Spinal cord (tissue), 9 donors: ENCODE measurements at regions not wholly inside any gene's neighbourhood (a gene's known extent, or its start where the extent isn't known, plus 50 kb on each side); places are given as distances from the start of the nearest gene placed in this dataset.
"Not testable (repeated sequence)": the region's sequence is repeated elsewhere in the genome, so short reads cannot be mapped to it uniquely, and the experiment has no call there.

ENCODE experiments used
- DNase-seq, 6 donors: peaks; one replicate each; pipeline versions ENCODE4 v3.0.0 to v3.0.0-alpha.2; 2013 to 2015; ENCODE audit warnings: low spot score in 6 of 6, low read depth in 4 of 6
- H3K27ac ChIP-seq: one replicate; pipeline ENCODE4 v1.5.1; 2013; ENCODE audit warnings: low read depth, low read length, control low read depth
- H3K27me3 ChIP-seq: one replicate; pipeline ENCODE4 v1.6.1; 2013; ENCODE audit warnings: low read length; ENCODE audit not compliant: control insufficient read depth, insufficient read depth
- H3K36me3 ChIP-seq: one replicate; pipeline ENCODE4 v1.6.1; 2013; ENCODE audit warnings: low read length; ENCODE audit not compliant: control insufficient read depth, insufficient read depth
- H3K4me1 ChIP-seq: one replicate; pipeline ENCODE4 v1.6.1; 2013; ENCODE audit warnings: low read length; ENCODE audit not compliant: control insufficient read depth, insufficient read depth
- H3K4me3 ChIP-seq: one replicate; pipeline ENCODE4 v1.5.1; 2013; ENCODE audit warnings: low read depth, low read length, control low read depth
- H3K9me3 ChIP-seq: one replicate; pipeline ENCODE4 v1.6.1; 2013; ENCODE audit warnings: low read length; ENCODE audit not compliant: control insufficient read depth, insufficient read depth
- WGBS: methylation state at CpG from one replicate; pipeline ENCODE4 v1.1.5; 2013; ENCODE audit warnings: missing lambda C conversion rate; ENCODE audit not compliant: insufficient coverage; 5-methylcytosine and 5-hydroxymethylcytosine counted together
- donor health status: healthy.

- 90% methylated on average over 2 of the region's 3 CpGs for WGBS
- H3K27me3 ChIP-seq, H3K9me3 ChIP-seq, H3K4me3 ChIP-seq, H3K36me3 ChIP-seq, DNase-seq, H3K4me1 ChIP-seq, H3K27ac ChIP-seq: not testable (repeated sequence)
Observed at GRCh38 chr9:81013191-81013590, 676.2 kb downstream of the TLE1 start.

GRCh38 chr9:81002906-81003305, 686.4 kb downstream of the TLE1 start:
- Histone ChIP-seq H3K36me3 (no peaks in the 10 kb centered on the region), H3K27me3 (no peaks in the 10 kb centered on the region), H3K4me3 (no peak overlapping the region), H3K9me3 (no peaks in the 10 kb centered on the region), H3K27ac (no peak overlapping the region), H3K4me1 (no peaks in the 10 kb centered on the region)
- DNase-seq: no peak

GRCh38 chr9:81002242-81002641, 687.1 kb downstream of the TLE1 start:
- 87% methylated on average over 3 of the region's 3 CpGs for WGBS
- H3K4me3 ChIP-seq: no peak overlapping the region
- no peak for DNase-seq
- H3K9me3 ChIP-seq: no peaks in the 10 kb centered on the region
- no peaks in the 10 kb centered on the region for H3K27me3 ChIP-seq
- no peak overlapping the region for H3K27ac ChIP-seq
- no peaks in the 10 kb centered on the region for H3K4me1 ChIP-seq
- H3K36me3 ChIP-seq: no peaks in the 10 kb centered on the region

GRCh38 chr9:80995759-80996158, 693.6 kb downstream of the TLE1 start:
- no peak for DNase-seq
- H3K27me3 ChIP-seq: no peaks in the 10 kb centered on the region
- no peak overlapping the region for H3K4me3 ChIP-seq
- H3K9me3 ChIP-seq: no peaks in the 10 kb centered on the region
- no CpG with 5 or more reads among the region's 4 CpGs for WGBS
- H3K36me3 ChIP-seq: no peaks in the 10 kb centered on the region
- H3K4me1 ChIP-seq: no peaks in the 10 kb centered on the region
- H3K27ac ChIP-seq: no peak overlapping the region

- DNase-seq: no peak
- Histone ChIP-seq H3K27me3 (no peaks in the 10 kb centered on the region), H3K4me3 (no peak overlapping the region), H3K27ac (no peak overlapping the region), H3K36me3 (no peaks in the 10 kb centered on the region), H3K9me3 (no peaks in the 10 kb centered on the region), H3K4me1 (no peaks in the 10 kb centered on the region)
- WGBS: no CpG with 5 or more reads among the region's 4 CpGs
Observed at GRCh38 chr9:80994892-80995291, 694.5 kb downstream of the TLE1 start.

GRCh38 chr9:80985595-80985994, 703.8 kb downstream of the TLE1 start:
- H3K4me1 ChIP-seq, H3K27ac ChIP-seq, DNase-seq, H3K36me3 ChIP-seq, H3K9me3 ChIP-seq, H3K4me3 ChIP-seq, H3K27me3 ChIP-seq: not testable (repeated sequence)
- no CpG with 5 or more reads among the region's 10 CpGs for WGBS

- no peaks in the 10 kb centered on the region for H3K4me1 ChIP-seq
Observed at GRCh38 chr9:80976403-80976802, 712.9 kb downstream of the TLE1 start.

GRCh38 chr9:80970377-80970776, 719.0 kb downstream of the TLE1 start:
- not testable (repeated sequence) for H3K4me3 ChIP-seq, H3K27ac ChIP-seq
- WGBS: 100% methylated on average over 2 of the region's 2 CpGs

More at GRCh38 chr9:80976403-80976802, 712.9 kb downstream of the TLE1 start:
- Histone ChIP-seq H3K27ac (no peak overlapping the region), H3K27me3 (no peaks in the 10 kb centered on the region), H3K9me3 (no peaks in the 10 kb centered on the region), H3K4me3 (no peak overlapping the region), H3K36me3 (no peaks in the 10 kb centered on the region)
- DNase-seq: no peak
- WGBS: no CpG with 5 or more reads among the region's 3 CpGs

GRCh38 chr9:80968611-80969010, 720.7 kb downstream of the TLE1 start:
- no peak overlapping the region for H3K4me3 ChIP-seq
- no peaks in the 10 kb centered on the region for H3K27me3 ChIP-seq
- no peak for DNase-seq
- H3K9me3 ChIP-seq: peaks cover 2% of the 10 kb centered on the region
- H3K4me1 ChIP-seq: no peaks in the 10 kb centered on the region
- no peak overlapping the region for H3K27ac ChIP-seq
- H3K36me3 ChIP-seq: no peaks in the 10 kb centered on the region
- WGBS: no CpG with 5 or more reads among the region's 1 CpG

More at GRCh38 chr9:80970377-80970776, 719.0 kb downstream of the TLE1 start:
- not testable (repeated sequence) for H3K27me3 ChIP-seq, H3K9me3 ChIP-seq, H3K36me3 ChIP-seq, H3K4me1 ChIP-seq, DNase-seq

GRCh38 chr9:80964914-80965313, 724.4 kb downstream of the TLE1 start:
- Histone ChIP-seq H3K4me1 (no peaks in the 10 kb centered on the region), H3K9me3 (no peaks in the 10 kb centered on the region), H3K27me3 (no peaks in the 10 kb centered on the region), H3K27ac (no peak overlapping the region), H3K4me3 (no peak overlapping the region), H3K36me3 (no peaks in the 10 kb centered on the region)
- no peak for DNase-seq
- WGBS: no CpG with 5 or more reads among the region's 2 CpGs
